GM12865 (cell line): ENCODE measurements at regions not wholly inside any gene's neighbourhood (a gene's known extent, or its start where the extent isn't known, plus 50 kb on each side); places are given as distances from the start of the nearest gene placed in this dataset.
A peak's percentile ranks its signal among the peaks of the same experiment; 100 is the strongest.

Experiments
- DNase-seq: peaks from one replicate; pipeline ENCODE4 v3.0.0; 2010; ENCODE audit warnings: low read depth
- H3K4me3 ChIP-seq: 2 replicates; pipeline ENCODE4 v1.5.1; 2011; ENCODE audit warnings: mild to moderate bottlenecking, low read depth, low read length, control low read depth
- CTCF ChIP-seq: IDR thresholded peaks from 2 replicates; pipeline ENCODE4 v1.5.1; 2011; ENCODE audit warnings: low read length, control low read depth, low read depth, inconsistent platforms; ENCODE audit not compliant: insufficient read depth; ENCODE audit errors: missing control alignments

- H3K4me3 ChIP-seq: no peak overlapping the region
- no peak for TF ChIP-seq CTCF
- DNase-seq: no peak
Measured at GRCh38 chr4:115343171-115343570, 229.8 kb upstream of the NDST4 start.

- no peak overlapping the region for H3K4me3 ChIP-seq
- TF ChIP-seq CTCF: no peak
- DNase-seq: peak; percentile 57
Measured at GRCh38 chr4:115334736-115335411, 221.5 kb upstream of the NDST4 start.

GRCh38 chr4:115332078-115332477 lies 218.7 kb upstream of the NDST4 start:
- no peak for TF ChIP-seq CTCF
- no peak overlapping the region for H3K4me3 ChIP-seq
- no peak for DNase-seq

GRCh38 chr4:115331241-115331640 lies 217.8 kb upstream of the NDST4 start:
- DNase-seq: no peak
- TF ChIP-seq CTCF: no peak
- H3K4me3 ChIP-seq: no peak overlapping the region

GRCh38 chr4:115325836-115326235 lies 212.4 kb upstream of the NDST4 start:
- H3K4me3 ChIP-seq: no peak overlapping the region
- no peak for TF ChIP-seq CTCF
- no peak for DNase-seq

GRCh38 chr4:115323106-115323707 lies 209.8 kb upstream of the NDST4 start:
- H3K4me3 ChIP-seq: no peak overlapping the region
- no peak for DNase-seq
- no peak for TF ChIP-seq CTCF

GRCh38 chr4:115315182-115315581 lies 201.8 kb upstream of the NDST4 start:
- no peak overlapping the region for H3K4me3 ChIP-seq
- DNase-seq: no peak
- TF ChIP-seq CTCF: no peak
